GM19025 (cell line): ENCODE measurements at regions not wholly inside any gene's neighbourhood (a gene's known extent, or its start where the extent isn't known, plus 50 kb on each side); places are given as distances from the start of the nearest gene placed in this dataset.

Experiments used
- ATAC-seq: cut with Tn5 transposase; IDR thresholded peaks from one replicate; pipeline ENCODE4 v1.9.1; 2021; ENCODE audit warnings: mild to moderate bottlenecking, low read depth, moderate library complexity; ENCODE audit not compliant: unreplicated experiment

DNA sequence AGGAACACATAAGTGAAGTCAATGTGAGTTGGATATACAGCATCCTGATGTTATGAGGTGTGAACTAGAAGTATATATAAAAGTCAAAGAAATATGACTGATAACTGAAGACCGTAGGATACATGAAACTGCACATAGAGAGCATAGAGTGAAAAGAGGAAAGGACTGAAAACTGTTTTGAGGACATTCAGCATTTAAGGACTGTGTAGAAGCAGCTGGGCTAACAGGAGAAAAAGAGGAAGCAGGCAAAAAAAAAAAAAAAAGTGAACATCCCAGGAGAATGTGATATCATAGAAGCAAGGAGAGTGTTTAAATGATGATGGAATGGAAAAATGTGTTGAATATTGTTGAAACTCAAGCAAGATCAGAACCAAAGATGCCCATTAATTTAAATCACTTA lies 363.5 kb downstream of the PCDH20 start:
- no peak for ATAC-seq

DNA sequence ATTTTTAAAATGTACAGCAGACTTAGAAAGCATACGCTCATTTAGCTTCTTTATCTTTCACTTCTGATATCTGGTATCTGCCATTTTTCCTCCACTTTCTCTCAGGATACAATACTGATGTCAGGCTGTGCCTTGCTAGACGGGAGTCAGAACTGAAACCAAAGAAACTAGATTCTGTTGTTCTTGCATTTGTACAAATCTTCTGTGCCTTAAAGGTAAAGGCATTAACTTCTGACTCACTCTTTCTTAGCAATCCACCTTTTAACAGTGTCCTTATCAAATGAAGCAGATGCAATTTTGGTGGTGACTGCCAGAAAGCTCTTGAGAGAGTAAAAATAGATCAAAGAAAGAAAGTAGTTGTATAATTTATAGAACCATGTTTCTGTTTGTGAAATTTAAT lies 370.4 kb downstream of the PCDH20 start:
- ATAC-seq: no peak

DNA sequence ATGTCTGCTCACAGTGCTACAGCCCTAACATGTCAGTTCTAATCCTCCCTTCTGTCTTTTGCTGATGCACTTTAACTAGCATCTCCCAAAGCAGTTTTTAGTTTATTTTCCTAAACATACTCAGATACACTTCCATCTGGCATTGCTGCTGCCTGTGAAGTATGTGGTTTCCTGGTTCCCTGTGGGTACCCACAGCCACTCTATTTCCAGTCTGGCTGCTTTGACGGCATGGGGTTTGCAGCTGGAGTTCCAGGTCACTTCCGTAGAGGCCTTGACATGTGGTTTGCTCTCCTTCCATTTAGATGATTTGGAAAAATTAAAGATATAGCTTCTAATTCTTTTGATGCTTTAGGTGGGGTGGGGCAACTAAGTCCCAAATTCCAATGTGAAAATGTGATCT lies 375.5 kb downstream of the PCDH20 start:
- ATAC-seq: no peak

DNA sequence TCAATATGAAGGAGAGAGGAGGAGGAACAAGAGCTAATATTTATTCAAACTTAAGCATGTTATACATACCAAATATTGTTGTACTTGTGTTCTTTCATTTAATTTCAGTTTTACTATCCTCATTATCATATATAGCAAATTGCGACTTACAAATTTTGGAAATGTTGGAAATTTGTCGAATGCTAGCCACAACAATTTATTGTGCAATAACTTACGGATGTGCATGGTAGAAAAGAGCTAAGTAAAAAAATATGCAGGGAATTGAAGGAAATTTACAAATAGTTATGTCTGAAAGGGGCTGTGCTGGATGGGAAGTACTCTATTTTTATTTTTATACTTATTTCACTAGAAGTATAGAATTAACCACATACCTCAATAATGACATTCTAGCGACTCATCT lies 376.3 kb downstream of the PCDH20 start:
- no peak for ATAC-seq

DNA sequence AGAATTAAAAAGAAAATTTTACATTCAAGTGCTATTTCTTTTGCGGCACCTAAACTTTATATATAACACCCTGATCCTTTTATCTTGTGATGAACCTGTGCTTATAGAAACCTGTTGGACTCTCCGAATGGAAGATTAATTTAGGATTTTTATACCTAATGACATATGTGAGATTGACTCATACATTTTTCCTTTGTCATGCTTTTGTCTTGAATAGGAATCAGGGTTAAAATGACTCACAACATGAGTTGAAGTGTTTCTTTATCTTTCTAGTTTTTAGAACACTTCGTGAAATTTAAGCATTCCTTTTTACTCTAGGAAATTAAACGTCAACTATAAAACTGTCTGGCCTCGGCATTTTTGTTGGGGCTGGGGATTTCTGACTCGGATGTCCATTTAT lies 378.9 kb downstream of the PCDH20 start:
- ATAC-seq: no peak

DNA sequence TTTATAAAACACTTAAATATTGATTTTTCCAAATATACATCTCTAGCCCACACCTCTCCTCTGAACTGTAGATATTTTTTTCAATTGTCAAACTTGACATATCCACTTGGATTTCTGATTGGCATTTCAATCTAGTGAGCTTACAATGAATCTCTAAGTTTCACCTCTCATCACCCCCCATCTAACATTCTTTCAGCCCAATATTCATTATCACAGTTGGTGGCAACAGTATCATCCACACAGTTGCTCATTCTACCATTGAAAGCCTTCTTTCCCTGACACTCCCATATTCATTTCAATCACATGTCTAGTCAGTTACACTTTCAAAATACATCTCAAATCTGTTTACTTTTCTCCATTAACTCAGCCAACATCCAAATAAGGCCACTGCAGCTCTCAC lies 385.2 kb downstream of the PCDH20 start:
- no peak for ATAC-seq

DNA sequence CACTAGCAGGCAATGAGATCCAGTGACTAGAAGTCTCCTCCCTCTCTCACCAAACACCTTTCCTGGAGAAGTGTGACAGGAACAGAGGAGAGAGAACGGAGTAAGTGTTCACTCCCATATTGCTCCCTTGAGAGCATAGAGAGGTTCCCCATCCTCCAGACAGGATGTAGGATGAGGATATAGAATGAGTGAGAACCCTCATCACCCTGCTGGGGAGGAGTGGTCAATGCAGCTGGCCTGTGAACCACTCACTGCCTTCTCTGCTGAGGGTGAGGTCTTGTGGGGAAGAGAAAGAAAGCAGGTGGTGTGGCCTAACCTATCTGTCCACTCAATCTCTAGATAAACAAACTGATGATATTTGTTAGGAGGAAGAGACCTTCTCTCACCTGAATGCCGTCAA lies 386.6 kb downstream of the PCDH20 start:
- no peak for ATAC-seq

DNA sequence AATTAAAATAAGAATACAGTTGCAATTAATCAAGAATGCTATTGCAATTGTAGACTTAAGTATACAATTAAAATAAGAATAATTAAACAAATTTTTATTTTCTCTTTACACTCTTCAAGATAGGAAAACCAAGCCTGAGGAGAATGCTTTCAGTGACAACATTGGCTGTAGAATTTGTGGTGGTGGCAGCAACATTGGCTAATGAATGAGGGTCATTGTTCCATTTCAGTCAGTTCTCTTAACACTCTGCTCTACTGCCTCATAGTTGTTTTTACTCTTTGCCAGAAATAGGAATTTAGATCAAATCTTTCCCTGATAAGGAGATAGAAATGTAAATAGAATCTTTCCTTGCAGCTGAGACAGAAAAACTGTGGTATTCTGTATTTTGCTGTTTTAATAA lies 391.6 kb downstream of the PCDH20 start:
- ATAC-seq: no peak

DNA sequence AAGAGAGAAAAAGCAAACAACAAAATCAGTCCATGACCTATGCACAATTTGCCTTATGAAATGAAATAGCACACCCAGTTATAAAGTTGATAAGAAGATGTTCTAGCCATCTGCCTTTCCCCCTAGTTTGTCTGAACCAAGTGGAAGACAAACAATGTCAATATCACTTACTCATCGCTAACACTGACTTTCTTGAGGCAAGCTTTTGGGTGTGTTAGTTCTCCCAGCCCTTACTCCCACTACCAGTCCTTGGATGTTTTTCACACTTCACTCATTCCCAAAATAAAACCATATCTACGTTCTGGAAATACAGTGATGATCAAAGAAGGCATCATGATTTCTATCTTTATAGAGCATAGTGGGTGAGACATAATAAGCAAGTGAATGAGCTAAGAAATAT lies 393.8 kb downstream of the PCDH20 start:
- ATAC-seq: no peak

DNA sequence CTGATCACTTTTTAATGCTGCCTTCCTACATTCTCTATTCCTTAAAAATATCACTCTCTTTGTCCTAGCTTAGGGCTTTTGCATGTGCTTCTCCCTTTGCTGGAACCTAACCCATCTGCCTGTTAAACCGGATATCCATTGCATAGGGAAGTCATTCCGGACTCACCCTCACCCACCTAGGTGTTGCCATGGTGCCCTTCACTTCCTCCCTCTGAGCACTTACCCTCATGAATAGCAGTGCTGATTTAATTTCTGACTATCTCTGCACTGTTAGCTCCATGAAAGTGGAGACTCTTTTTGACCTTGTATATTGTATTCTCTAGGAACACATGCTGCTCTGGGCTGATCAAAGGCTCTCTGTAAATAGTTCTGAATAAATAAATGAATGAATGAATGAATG lies 401.9 kb downstream of the PCDH20 start:
- no peak for ATAC-seq

DNA sequence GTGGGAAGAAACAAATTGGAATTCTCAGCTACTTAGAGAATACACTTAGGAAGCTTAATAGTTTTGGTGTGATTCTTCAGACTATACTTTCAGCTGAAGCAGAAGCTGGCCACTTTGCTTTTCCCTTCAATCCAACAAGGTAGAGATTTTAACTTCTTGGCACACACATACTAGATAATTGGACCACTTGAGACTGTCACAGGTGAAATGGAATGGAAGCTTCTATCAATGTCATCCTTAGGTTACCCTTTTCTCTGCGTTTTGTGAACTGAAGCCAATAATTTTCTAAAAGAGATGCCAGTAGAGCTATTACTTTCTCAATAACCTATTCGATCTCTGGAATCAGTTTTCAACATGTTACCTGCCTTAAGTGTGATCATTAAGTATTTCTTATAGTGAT lies 405.3 kb downstream of the PCDH20 start:
- ATAC-seq: no peak

DNA sequence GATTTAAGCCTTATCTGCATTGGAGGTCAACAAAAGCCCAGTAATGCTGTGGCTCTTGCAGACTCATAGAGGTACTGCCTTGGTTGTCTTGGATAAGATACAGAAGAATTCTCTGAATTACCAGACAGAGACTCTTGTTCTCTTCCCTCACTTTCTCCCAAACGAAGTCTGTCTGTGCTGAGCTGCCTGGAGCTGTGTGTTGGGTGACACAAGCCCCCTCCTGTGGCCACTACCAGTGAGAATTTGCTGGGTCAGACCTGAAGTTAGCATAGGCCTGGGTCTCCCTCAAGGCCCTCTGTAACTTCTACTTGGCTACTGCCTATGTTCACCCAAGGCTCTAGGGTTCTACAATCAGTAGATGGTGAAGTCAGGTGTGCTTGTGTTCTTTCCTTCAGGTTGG lies 413.0 kb downstream of the PCDH20 start:
- no peak for ATAC-seq

DNA sequence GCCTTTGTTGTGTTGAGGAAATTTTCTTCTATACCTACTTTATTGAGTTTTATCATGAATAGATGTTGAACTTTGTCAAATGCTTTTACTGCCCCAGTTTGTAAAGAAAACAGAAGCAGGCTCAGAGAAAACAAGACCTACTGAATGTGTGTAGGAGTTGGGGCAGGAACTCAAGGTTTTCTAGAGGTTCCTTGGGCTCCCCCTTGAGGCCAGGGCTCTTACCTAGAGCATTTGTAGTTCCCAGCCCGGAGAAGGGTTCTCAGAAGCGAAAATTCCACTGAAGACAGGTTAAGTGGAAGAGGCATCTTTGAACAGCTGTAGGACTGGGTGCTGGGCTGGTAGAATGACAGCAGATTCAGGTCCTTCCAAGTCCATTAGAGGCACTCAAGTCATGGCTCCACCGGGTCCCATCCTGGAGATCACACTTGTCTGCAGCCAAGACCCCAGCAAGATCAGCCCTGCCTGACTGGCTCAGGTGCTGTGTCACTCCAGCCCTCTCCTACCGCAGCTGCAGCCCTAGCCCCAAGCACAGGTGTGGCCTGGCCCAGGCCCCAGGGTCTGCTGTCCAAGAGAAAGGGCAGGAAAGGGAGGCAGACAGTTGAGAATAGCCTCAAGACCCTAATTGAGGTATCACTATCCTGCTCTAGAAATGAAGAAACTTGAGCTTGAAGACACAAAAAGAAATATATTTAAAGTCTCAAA lies 425.5 kb downstream of the PCDH20 start:
- ATAC-seq: no peak

DNA sequence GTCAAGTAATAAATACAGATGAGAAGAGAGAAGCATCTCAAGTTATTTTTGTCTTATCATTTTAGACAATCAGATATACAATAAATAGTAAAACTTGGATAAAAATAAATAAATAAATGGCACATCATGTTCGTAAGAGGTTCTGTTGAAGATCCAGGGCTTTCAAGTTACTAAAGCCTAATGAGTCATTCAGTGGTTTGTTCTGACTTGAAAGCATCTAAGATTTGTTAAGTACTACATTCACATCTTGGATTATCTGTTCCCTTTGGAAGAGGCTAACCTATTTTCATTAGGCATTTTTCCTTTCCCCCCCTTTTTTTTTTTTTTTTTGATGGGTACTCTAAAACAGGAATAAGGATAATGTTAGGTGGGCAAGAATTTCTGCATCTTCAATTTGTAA lies 429.3 kb downstream of the PCDH20 start:
- ATAC-seq: no peak

DNA sequence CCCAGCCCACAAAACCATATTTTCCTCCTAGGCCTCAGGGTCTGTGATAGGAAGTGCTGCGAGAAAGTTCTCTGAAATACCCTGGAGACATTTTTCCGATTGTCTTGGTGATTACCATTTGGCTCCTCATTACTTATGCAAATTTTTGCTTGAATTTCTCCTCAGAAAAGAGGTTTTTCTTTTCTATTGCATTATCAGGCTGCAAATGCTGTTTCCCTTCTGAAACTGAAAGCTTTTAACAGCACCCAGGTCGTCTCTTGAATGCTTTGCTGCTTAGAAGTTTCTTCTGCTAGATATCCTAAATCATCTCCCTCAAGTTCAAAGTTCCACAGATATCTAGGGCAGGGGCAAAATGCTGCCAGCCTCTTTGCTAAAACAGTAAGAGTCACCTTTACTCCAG lies 434.2 kb downstream of the PCDH20 start:
- ATAC-seq: no peak

DNA sequence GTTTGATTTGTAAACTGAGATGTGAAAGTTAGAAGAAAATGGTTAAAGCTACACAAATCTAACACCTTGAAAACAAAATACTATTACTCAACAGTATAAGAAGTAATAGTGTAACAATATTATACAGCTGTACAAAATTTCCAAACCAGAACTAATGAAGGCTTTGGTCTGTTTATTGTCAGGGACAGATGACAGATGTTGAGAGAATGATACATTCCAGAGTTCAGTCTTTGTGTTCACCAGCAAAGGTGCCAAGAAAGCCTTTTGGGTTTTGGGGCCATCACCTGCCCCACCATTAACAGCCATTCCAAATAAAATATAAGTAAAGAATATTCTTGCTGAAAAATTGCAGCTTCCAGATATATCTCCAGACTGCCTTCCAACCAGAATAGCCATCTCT lies 439.3 kb downstream of the PCDH20 start:
- ATAC-seq: no peak

DNA sequence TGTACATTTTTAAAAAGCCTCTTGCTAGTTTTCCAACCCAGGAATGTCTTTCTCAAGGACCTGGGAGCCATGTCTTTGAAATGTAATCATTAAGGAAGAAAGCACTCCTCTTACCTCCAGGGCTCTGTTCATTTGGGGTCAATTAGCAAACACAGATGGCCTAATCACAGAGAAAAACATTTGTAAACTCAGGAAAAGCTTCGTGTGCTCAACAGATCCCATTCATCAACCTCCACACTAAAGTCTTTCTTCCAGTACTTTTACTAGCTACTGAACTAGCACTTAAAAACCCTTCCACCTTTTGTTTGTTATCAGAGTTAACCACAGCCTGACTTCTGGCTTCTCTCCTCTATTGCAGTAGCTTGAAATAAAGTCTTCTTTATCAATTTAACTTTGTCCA lies 441.4 kb downstream of the PCDH20 start:
- ATAC-seq: no peak

DNA sequence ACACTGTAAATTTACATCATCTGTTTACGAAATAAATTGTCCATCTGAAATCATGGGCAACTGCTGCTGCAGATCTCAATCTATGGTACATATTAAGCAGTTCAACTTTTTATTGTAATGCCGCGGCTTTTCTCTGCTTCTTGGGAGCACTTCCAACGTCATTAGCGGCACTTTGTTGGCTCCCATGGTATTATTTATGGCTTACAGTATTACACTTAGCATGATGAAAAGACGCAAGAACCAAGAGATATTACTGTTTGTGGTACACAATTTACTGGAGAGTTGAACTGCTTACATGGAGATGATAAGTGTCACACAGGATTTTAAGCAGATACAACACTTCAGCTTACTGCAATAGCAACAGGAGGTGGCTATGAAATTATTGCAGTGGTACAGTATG lies 442.1 kb downstream of the PCDH20 start:
- ATAC-seq: no peak

DNA sequence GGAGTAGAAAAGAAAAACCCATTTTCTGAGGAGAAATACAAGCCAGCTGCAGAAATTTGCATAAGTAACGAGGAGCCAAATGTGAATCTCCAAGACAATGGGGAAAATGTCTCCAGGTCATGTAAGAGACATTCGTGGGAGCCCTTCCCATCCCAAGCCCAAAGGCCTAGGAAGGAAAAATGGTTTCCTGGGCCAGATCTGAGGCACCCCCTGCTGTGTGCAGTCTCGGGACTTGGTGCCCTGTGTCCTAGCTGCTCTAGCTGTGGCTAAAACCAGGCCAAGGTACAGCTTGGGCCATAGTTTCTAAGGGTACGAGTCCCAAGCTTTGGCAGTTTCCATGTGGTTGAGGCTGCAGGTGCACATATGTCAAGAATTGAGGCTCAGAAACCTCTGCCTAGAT lies 444.9 kb downstream of the PCDH20 start:
- no peak for ATAC-seq

DNA sequence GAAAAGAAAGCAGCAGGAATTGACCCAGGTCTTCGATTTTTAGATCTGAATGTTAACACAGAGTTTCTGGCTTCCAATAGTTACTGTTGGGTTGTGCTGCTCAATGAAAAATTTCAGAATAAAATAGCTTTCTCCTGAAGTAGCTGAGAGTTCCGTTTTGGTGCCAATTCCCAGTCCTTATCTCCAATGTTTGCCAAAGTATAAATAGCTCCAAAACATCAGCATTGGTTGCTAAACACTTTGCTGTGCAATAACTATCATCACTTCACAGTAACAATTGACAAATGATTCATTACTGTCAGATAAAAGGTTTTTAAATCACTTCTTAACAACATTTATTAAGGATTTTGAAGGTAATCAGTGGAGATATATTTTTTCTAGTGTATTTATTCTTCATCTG lies 446.0 kb downstream of the PCDH20 start:
- no peak for ATAC-seq

DNA sequence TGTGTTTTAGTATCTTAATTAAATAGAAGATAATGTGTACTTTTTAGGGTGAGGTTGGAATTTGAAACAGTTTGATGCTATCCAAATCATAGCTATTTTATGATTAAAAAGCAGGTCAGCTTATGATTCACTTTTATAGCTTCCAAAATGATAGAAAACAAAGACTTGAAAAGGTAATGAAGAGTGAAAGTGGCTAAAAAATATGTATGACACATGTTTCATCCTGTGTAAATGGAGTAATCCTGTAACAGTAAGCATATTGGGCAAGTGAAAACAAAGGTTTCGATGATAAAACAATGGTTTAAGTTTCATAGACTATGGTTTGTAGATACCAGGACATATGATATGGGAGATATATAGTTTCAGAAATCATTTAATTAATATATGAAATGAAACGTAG lies 456.2 kb downstream of the PCDH20 start:
- no peak for ATAC-seq

DNA sequence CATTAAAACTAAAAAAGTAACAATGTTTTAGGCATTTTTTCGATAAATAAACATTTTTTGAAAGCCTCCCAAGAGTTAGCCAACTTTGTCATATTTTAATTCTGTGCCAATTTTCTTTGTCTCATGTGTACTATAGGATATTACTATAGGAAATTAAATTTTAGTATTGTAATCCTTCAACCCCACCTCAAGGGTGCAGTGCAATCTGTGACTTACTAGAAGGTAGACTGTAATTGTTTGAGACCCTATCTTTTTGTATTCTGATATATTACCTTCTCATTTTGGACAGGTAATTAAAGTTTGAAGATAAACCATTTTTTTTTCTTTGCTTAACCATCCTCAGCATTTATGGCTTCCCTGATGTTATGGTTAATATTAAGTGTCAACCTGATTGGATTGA lies 457.8 kb downstream of the PCDH20 start:
- ATAC-seq: no peak

DNA sequence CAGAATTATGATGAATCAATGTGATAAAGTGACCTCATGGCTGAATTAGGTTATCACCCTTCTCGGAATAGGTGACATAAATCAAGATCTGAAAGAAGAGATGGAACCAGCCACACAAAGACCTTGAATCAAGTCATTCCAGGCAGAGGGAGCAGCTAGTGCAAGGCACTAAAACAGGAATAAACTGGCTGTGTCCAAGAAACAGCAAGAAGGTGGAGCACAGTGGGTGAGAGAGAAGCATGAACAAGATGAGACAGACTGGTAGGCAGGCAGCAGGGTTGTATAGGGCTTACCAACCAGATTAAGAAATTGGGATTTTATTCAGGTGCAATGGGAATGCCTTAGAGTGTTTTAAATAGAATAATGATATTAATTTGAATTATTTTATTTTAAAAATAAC lies 470.3 kb downstream of the PCDH20 start:
- ATAC-seq: no peak
